Mesendoderm (in vitro differentiated cells): ENCODE measurements at regions not wholly inside any gene's neighbourhood (a gene's known extent, or its start where the extent isn't known, plus 50 kb on each side); places are given as distances from the start of the nearest gene placed in this dataset.

Source experiments
- DNase-seq: peaks from one replicate; pipeline ENCODE4 v3.0.0; 2013
- H2AK5ac ChIP-seq: 2 replicates; pipeline ENCODE4 v1.6.1; 2013; ENCODE audit warnings: low read length, inconsistent platforms
- H2BK120ac ChIP-seq: 2 replicates; pipeline ENCODE4 v1.6.1; 2013; ENCODE audit warnings: low read depth, mild to moderate bottlenecking, low read length, moderate library complexity, mixed read lengths
- H2BK15ac ChIP-seq: replicated peaks from 2 replicates; pipeline ENCODE4 v1.6.1; 2013; ENCODE audit warnings: low read depth, mild to moderate bottlenecking, moderate library complexity
- H2BK5ac ChIP-seq: 2 replicates; pipeline ENCODE4 v1.6.1; 2013; ENCODE audit warnings: low read length, inconsistent platforms
- H3K18ac ChIP-seq: 2 replicates; pipeline ENCODE4 v1.6.1; 2013; ENCODE audit warnings: mild to moderate bottlenecking, low read length, mixed read lengths
- H3K23ac ChIP-seq: one replicate; pipeline ENCODE4 v1.6.1; 2013; ENCODE audit warnings: low read length
- H3K27ac ChIP-seq: 2 replicates; pipeline ENCODE4 v1.5.1; 2013; ENCODE audit warnings: low read depth, mild to moderate bottlenecking, inconsistent platforms, low read length, moderate library complexity
- H3K27me3 ChIP-seq: 2 replicates; pipeline ENCODE4 v1.6.1; 2013; ENCODE audit warnings: low read length, control low read depth, mild to moderate bottlenecking, inconsistent platforms; ENCODE audit not compliant: insufficient read depth, poor library complexity
- H3K36me3 ChIP-seq: 2 replicates; pipeline ENCODE4 v1.6.1; 2013; ENCODE audit warnings: low read length, inconsistent platforms; ENCODE audit not compliant: control insufficient read depth, insufficient read depth
- H3K4ac ChIP-seq: one replicate; pipeline ENCODE4 v1.6.1; 2013; ENCODE audit warnings: low read depth, mild to moderate bottlenecking, low read length, moderate library complexity
- H3K4me1 ChIP-seq: 2 replicates; pipeline ENCODE4 v1.6.1; 2013; ENCODE audit warnings: low read depth, low read length, inconsistent platforms; ENCODE audit not compliant: control insufficient read depth
- H3K4me2 ChIP-seq: 2 replicates; pipeline ENCODE4 v1.6.1; 2013; ENCODE audit warnings: low read length
- H3K4me3 ChIP-seq: 2 replicates; pipeline ENCODE4 v1.5.1; 2013; ENCODE audit warnings: mild to moderate bottlenecking, low read length
- H3K56ac ChIP-seq: one replicate; pipeline ENCODE4 v1.6.1; 2013; ENCODE audit warnings: low read length
- H3K79me1 ChIP-seq: 2 replicates; pipeline ENCODE4 v1.6.1; 2013; ENCODE audit warnings: low read length, inconsistent platforms
- H3K79me2 ChIP-seq: 2 replicates; pipeline ENCODE4 v1.6.1; 2013; ENCODE audit warnings: mild to moderate bottlenecking, low read length; ENCODE audit not compliant: control insufficient read depth, insufficient read depth
- H3K9ac ChIP-seq: 2 replicates; pipeline ENCODE4 v1.6.1; 2013; ENCODE audit warnings: low read length, inconsistent platforms
- H4K5ac ChIP-seq: one replicate; pipeline ENCODE4 v1.6.1; 2013; ENCODE audit warnings: low read length
- H4K8ac ChIP-seq: one replicate; pipeline ENCODE4 v1.6.1; 2013; ENCODE audit warnings: low read depth, mild to moderate bottlenecking, control low read depth, low read length, moderate library complexity
- WGBS: extraction: QIAGEN DNeasy Blood & Tissue Kit; methylation state at CpG from one replicate; pipeline ENCODE4 v1.1.7; 2013; ENCODE audit warnings: low lambda C conversion rate, missing lambda C conversion rate; ENCODE audit not compliant: insufficient coverage; ENCODE audit errors: extremely low coverage; 5-methylcytosine and 5-hydroxymethylcytosine counted together

DNA sequence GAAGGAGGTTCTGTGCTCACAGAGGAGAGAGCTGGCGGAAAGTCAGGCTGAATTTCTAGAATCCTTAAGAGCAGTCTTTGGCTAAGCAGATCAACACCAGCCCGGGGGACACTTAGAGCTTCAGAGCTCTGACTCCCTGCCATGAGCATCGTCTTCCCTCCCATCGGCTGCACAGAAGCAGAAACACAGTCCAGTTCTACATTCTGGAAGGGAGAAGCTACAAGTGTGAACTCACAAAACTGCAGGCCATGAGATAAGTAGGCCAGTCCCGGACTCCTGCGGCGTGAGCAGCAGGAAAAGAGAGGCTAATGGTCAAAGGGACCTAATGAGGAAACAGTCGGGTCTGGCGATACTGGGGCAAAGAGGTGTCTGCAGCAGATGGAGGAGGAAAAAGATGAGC is 211.5 kb downstream of the DHX15 start:
- Histone ChIP-seq H3K23ac (no peak overlapping the region), H3K36me3 (no peaks in the 10 kb centered on the region), H3K4me2 (no peak overlapping the region), H4K8ac (no peak overlapping the region), H3K79me2 (no peaks in the 10 kb centered on the region), H3K9ac (no peak overlapping the region), H4K5ac (no peak overlapping the region), H3K27me3 (no peaks in the 10 kb centered on the region), H2BK5ac (no peak overlapping the region), H3K79me1 (no peaks in the 10 kb centered on the region), H2BK120ac (no peak overlapping the region), H2AK5ac (no peak overlapping the region), H3K27ac (no peak overlapping the region), H3K4me1 (no peaks in the 10 kb centered on the region), H3K18ac (no peak overlapping the region), H3K56ac (no peak overlapping the region), H3K4me3 (no peak overlapping the region), H3K4ac (no peak overlapping the region), H2BK15ac (no peak overlapping the region)
- no peak for DNase-seq
- no CpG with 5 or more reads among the region's 9 CpGs for WGBS

DNA sequence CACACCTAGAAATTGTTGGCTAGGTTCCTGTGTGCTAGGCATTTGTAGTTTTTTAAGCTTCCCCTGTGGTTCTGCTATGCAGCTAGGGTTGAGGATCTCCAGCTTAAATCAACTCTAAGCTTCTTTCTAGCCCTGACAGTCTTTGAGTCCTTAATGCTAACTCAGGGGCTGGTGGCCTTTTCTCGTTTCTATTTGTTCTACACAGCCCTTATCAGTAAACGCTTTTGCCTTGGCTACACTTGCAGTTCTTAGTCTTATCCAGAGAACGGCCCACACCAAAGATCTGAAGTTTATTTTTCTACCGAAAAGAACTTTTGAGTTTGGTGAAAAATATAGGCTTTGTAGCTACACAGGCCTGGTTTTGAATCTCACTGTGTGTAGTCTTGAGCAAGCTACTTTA is 212.0 kb downstream of the DHX15 start:
- WGBS: no CpG with 5 or more reads among the region's 4 CpGs
- no peak overlapping the region for H3K56ac ChIP-seq

DNA sequence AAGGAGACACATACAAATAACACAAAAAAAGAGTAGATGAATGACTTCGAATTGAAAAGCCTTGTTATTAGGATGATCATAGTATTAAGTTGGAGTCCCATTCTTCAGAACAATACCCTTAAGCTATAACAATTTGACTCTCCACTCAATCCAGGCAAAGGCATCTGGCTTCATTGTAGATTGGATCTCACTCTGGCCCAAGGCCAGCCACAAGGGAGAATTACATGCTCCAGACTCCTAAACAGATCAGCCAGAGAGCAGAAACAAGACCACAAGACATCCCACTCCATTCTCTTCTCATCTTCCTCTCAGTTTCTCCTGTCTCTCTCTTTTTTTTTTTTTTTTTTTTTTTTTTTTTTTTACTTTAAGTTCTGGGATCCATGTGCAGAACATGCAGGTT is 213.9 kb downstream of the DHX15 start:
- Histone ChIP-seq H3K56ac (no peak overlapping the region), H3K79me2 (no peaks in the 10 kb centered on the region), H3K27ac (no peak overlapping the region), H3K18ac (no peak overlapping the region), H4K5ac (no peak overlapping the region), H3K4ac (no peak overlapping the region), H2BK15ac (no peak overlapping the region), H3K23ac (no peak overlapping the region), H3K27me3 (no peaks in the 10 kb centered on the region), H3K36me3 (no peaks in the 10 kb centered on the region), H2BK5ac (no peak overlapping the region), H3K79me1 (no peaks in the 10 kb centered on the region), H4K8ac (no peak overlapping the region), H3K9ac (no peak overlapping the region), H3K4me3 (no peak overlapping the region), H3K4me2 (no peak overlapping the region), H2AK5ac (no peak overlapping the region), H3K4me1 (no peaks in the 10 kb centered on the region), H2BK120ac (peak overlapping the region; percentile 23)
- WGBS: no CpG with 5 or more reads among the region's 1 CpG
- no peak for DNase-seq

More for the DNA sequence above, 212.0 kb downstream of the DHX15 start:
- no peak overlapping the region for H4K8ac ChIP-seq
- H3K4ac ChIP-seq: no peak overlapping the region
- no peak overlapping the region for H2BK15ac ChIP-seq
- no peak overlapping the region for H3K18ac ChIP-seq
- no peak overlapping the region for H3K4me3 ChIP-seq
- H3K79me1 ChIP-seq: no peaks in the 10 kb centered on the region
- no peak for DNase-seq
- H2AK5ac ChIP-seq: no peak overlapping the region
- H3K4me1 ChIP-seq: no peaks in the 10 kb centered on the region
- H3K27ac ChIP-seq: no peak overlapping the region
- H4K5ac ChIP-seq: no peak overlapping the region
- no peak overlapping the region for H3K9ac ChIP-seq
- H3K79me2 ChIP-seq: no peaks in the 10 kb centered on the region
- no peak overlapping the region for H3K4me2 ChIP-seq
- H3K27me3 ChIP-seq: no peaks in the 10 kb centered on the region
- H3K23ac ChIP-seq: no peak overlapping the region
- no peak overlapping the region for H2BK5ac ChIP-seq
- no peak overlapping the region for H2BK120ac ChIP-seq
- no peaks in the 10 kb centered on the region for H3K36me3 ChIP-seq

DNA sequence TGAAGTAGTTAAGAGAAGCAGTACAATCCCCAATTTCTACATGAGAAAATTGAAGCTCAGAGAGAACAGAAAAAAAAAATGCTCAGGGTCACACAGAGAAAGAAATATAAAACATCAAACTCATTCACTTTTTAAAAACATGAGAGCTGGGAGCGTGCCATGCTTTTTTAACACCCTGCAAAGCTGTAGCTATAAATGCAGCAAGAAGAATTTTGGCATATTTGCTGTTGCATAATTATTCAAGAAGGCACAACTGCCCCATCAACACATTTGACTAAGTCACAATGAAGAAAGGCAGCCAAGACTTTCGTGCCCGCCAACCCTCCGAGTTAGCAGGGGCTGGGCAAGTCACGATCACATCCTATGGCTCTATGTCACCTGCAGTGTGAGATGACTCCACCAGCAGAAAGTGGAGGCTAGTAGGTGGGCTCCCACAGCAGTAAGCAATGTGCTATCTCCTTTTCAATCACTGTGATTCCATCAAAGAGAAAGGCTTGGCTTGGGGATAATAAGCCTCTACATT is 214.8 kb downstream of the DHX15 start:
- Histone ChIP-seq H3K79me1 (no peaks in the 10 kb centered on the region), H2AK5ac (no peak overlapping the region), H3K79me2 (no peaks in the 10 kb centered on the region), H3K18ac (no peak overlapping the region), H3K23ac (no peak overlapping the region), H3K4ac (no peak overlapping the region), H3K4me2 (no peak overlapping the region), H2BK120ac (no peak overlapping the region), H3K9ac (no peak overlapping the region), H4K8ac (no peak overlapping the region), H4K5ac (no peak overlapping the region), H3K4me3 (no peak overlapping the region), H3K27ac (no peak overlapping the region), H2BK15ac (no peak overlapping the region), H2BK5ac (no peak overlapping the region), H3K36me3 (no peaks in the 10 kb centered on the region), H3K56ac (no peak overlapping the region), H3K4me1 (no peaks in the 10 kb centered on the region), H3K27me3 (no peaks in the 10 kb centered on the region)
- DNase-seq: no peak
- no CpG with 5 or more reads among the region's 5 CpGs for WGBS

DNA sequence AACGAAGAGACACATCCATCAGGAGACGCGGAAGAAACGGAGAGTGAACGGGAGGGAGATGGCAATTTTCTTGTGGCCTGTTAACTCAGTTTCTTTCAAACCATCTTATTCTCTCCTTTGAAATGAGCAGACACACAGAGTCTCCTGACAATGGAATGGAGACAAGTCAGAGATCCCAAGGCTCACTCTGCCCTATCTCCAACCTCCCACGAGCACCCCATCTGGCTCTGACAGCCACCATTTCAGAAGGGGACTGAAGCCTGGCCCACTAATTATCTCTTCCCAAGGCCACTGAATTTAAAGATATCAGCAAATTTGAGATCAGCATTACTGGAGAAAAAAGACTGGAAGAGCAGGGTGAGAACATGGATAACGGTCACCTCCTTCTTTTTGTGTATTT is 215.6 kb downstream of the DHX15 start:
- no peaks in the 10 kb centered on the region for H3K79me2 ChIP-seq
- no peak overlapping the region for H2BK15ac ChIP-seq
- no peak overlapping the region for H3K4ac ChIP-seq
- no peaks in the 10 kb centered on the region for H3K36me3 ChIP-seq
- no peak overlapping the region for H3K56ac ChIP-seq
- no peak overlapping the region for H3K23ac ChIP-seq
- H4K8ac ChIP-seq: no peak overlapping the region
- no peak for DNase-seq
- no peaks in the 10 kb centered on the region for H3K79me1 ChIP-seq
- no peaks in the 10 kb centered on the region for H3K27me3 ChIP-seq
- no CpG with 5 or more reads among the region's 7 CpGs for WGBS
- no peak overlapping the region for H3K27ac ChIP-seq
- no peak overlapping the region for H3K4me3 ChIP-seq
- H2AK5ac ChIP-seq: no peak overlapping the region
- H3K4me2 ChIP-seq: no peak overlapping the region
- no peak overlapping the region for H3K9ac ChIP-seq
- no peaks in the 10 kb centered on the region for H3K4me1 ChIP-seq
- H2BK5ac ChIP-seq: no peak overlapping the region
- no peak overlapping the region for H3K18ac ChIP-seq
- H4K5ac ChIP-seq: no peak overlapping the region
- H2BK120ac ChIP-seq: no peak overlapping the region

DNA sequence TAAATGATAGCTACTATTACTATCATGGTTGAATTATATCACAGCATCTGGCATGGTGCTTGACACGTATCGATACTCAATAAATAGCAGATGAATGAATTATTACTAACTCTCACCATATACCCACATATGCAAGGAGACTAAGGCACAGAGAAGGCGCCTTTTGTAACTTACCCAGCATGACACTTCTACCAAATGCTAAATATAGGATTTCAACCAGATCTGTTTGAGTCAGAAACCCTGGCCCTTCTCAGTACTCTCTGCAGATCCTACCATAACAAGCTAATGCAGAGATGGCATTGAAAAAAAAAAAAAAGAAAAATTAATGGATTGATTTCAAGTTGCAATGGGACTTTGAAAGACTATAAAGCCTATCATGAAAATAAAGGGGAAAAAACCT is 219.5 kb downstream of the DHX15 start:
- H3K27ac ChIP-seq: no peak overlapping the region
- H2BK15ac ChIP-seq: no peak overlapping the region
- no CpG with 5 or more reads among the region's 3 CpGs for WGBS
- H3K4ac ChIP-seq: no peak overlapping the region
- no peak overlapping the region for H2BK120ac ChIP-seq
- H3K4me1 ChIP-seq: no peaks in the 10 kb centered on the region
- no peak overlapping the region for H3K56ac ChIP-seq
- H3K27me3 ChIP-seq: no peaks in the 10 kb centered on the region
- no peak overlapping the region for H3K18ac ChIP-seq
- H3K79me2 ChIP-seq: no peaks in the 10 kb centered on the region
- no peaks in the 10 kb centered on the region for H3K79me1 ChIP-seq
- no peak overlapping the region for H3K9ac ChIP-seq
- H3K23ac ChIP-seq: no peak overlapping the region
- no peak overlapping the region for H2AK5ac ChIP-seq
- H3K36me3 ChIP-seq: no peaks in the 10 kb centered on the region
- H4K5ac ChIP-seq: no peak overlapping the region
- no peak overlapping the region for H3K4me2 ChIP-seq
- H3K4me3 ChIP-seq: no peak overlapping the region
- DNase-seq: no peak
- no peak overlapping the region for H2BK5ac ChIP-seq
- H4K8ac ChIP-seq: no peak overlapping the region
